HEK293 (cell line): ENCODE measurements at regions not wholly inside any gene's neighbourhood (a gene's known extent, or its start where the extent isn't known, plus 50 kb on each side); places are given as distances from the start of the nearest gene placed in this dataset.
A peak's percentile ranks its signal among the peaks of the same experiment; 100 is the strongest.
"Not testable (repeated sequence)": the region's sequence is repeated elsewhere in the genome, so short reads cannot be mapped to it uniquely, and the experiment has no call there.

Experiments used
- CTCF ChIA-PET: fragments of 350-600 bp; formaldehyde crosslinking; extraction: SDS; loops from one replicate; lab custom pipeline; 2021; ENCODE audit warnings: antibody characterized with exemption; lab: Yijun Ruan, JAX
- POLR2A ChIA-PET: fragments of 300-600 bp; formaldehyde crosslinking; extraction: SDS; loops from one replicate; lab custom pipeline; 2020; ENCODE audit warnings: antibody characterized with exemption, inconsistent platforms; lab: Yijun Ruan, JAX
- H3K27ac ChIP-seq: fragments of 200-500 bp; sonication (Bioruptor generic); 2 replicates; pipeline ENCODE4 v1.5.1; 2014; ENCODE audit warnings: low read depth, low read length, control low read depth, inconsistent platforms; ENCODE audit errors: extremely low read depth
- H3K36me3 ChIP-seq, 2 experiments: fragments of 200-500 bp in 1 of 2; sonication (Bioruptor generic) in 1 of 2; 1 replicate in 1 of 2; 2 replicates in 1 of 2; pipeline ENCODE4 v1.5.1; 2014 to 2017; ENCODE audit warnings: inconsistent platforms in 2 of 2, low read length in 2 of 2; ENCODE audit not compliant: control insufficient read depth in 2 of 2, insufficient read depth in 1 of 2
- H3K4me1 ChIP-seq: fragments of 200-500 bp; sonication (Bioruptor generic); 2 replicates; pipeline ENCODE4 v1.5.1; 2014; ENCODE audit warnings: mild to moderate bottlenecking, low read length, inconsistent platforms; ENCODE audit not compliant: control insufficient read depth, insufficient read depth
- H3K4me3 ChIP-seq: 2 replicates; pipeline ENCODE4 v1.5.1; 2011; ENCODE audit warnings: low read depth, mild to moderate bottlenecking, control low read depth, low read length, moderate library complexity
- H3K9me3 ChIP-seq: fragments of 200-500 bp; sonication (Bioruptor generic); 2 replicates; pipeline ENCODE4 v1.5.1; 2014; ENCODE audit warnings: low read depth, low read length, inconsistent platforms; ENCODE audit not compliant: control insufficient read depth, insufficient read depth
- ZBTB11 ChIP-seq: fragments of 450-650 bp; formaldehyde crosslinking; conservative IDR thresholded peaks from 2 replicates; pipeline ENCODE4 v1.5.1; 2016; ENCODE audit warnings: low read depth, missing biosample characterization, missing genetic modification characterization
- ZBTB8A ChIP-seq: fragments of 450-650 bp; formaldehyde crosslinking; IDR thresholded peaks from 2 replicates; pipeline ENCODE4 v1.5.1; 2016; ENCODE audit warnings: missing biosample characterization, missing genetic modification characterization
- ZNF140 ChIP-seq: fragments of 450-650 bp; formaldehyde crosslinking; IDR thresholded peaks from 2 replicates; pipeline ENCODE4 v1.5.1; 2016; ENCODE audit warnings: missing biosample characterization, missing genetic modification characterization
- ZNF266 ChIP-seq: fragments of 450-650 bp; formaldehyde crosslinking; IDR thresholded peaks from 2 replicates; pipeline ENCODE4 v1.5.1; 2016; ENCODE audit warnings: missing biosample characterization, missing genetic modification characterization, low read depth
- ZNF280D ChIP-seq: fragments of 450-650 bp; formaldehyde crosslinking; IDR thresholded peaks from 2 replicates; pipeline ENCODE4 v1.5.1; 2016; ENCODE audit warnings: missing biosample characterization, missing genetic modification characterization
- ZNF394 ChIP-seq: fragments of 450-650 bp; formaldehyde crosslinking; IDR thresholded peaks from 2 replicates; pipeline ENCODE4 v1.5.1; 2016; ENCODE audit warnings: missing biosample characterization, missing genetic modification characterization, mild to moderate bottlenecking, moderate library complexity, borderline replicate concordance
- ZNF426 ChIP-seq: fragments of 450-650 bp; formaldehyde crosslinking; IDR thresholded peaks from 2 replicates; pipeline ENCODE4 v1.5.1; 2017; ENCODE audit warnings: missing biosample characterization, missing genetic modification characterization, mild to moderate bottlenecking, inconsistent platforms, moderate library complexity
- ZNF433 ChIP-seq: fragments of 450-650 bp; formaldehyde crosslinking; IDR thresholded peaks from 2 replicates; pipeline ENCODE4 v1.5.1; 2016; ENCODE audit warnings: missing biosample characterization, missing genetic modification characterization, low read depth
- ZNF518A ChIP-seq: fragments of 450-650 bp; formaldehyde crosslinking; conservative IDR thresholded peaks from 2 replicates; pipeline ENCODE4 v1.5.1; 2016; ENCODE audit warnings: low read depth, missing biosample characterization, missing genetic modification characterization
- ZNF555 ChIP-seq: fragments of 450-650 bp; formaldehyde crosslinking; conservative IDR thresholded peaks from 2 replicates; pipeline ENCODE4 v1.5.1; 2017; ENCODE audit warnings: missing biosample characterization, mild to moderate bottlenecking, missing genetic modification characterization, inconsistent platforms
- ZNF560 ChIP-seq: fragments of 450-650 bp; formaldehyde crosslinking; IDR thresholded peaks from 2 replicates; pipeline ENCODE4 v1.5.1; 2017; ENCODE audit warnings: missing biosample characterization, missing genetic modification characterization, borderline replicate concordance
- ZNF580 ChIP-seq: fragments of 450-650 bp; formaldehyde crosslinking; IDR thresholded peaks from 2 replicates; pipeline ENCODE4 v1.5.1; 2016; ENCODE audit warnings: missing biosample characterization, missing genetic modification characterization
- ZNF623 ChIP-seq: fragments of 450-650 bp; formaldehyde crosslinking; IDR thresholded peaks from 2 replicates; pipeline ENCODE4 v1.5.1; 2016; ENCODE audit warnings: missing biosample characterization, missing genetic modification characterization
- ZXDB ChIP-seq: fragments of 450-650 bp; formaldehyde crosslinking; IDR thresholded peaks from 2 replicates; pipeline ENCODE4 v1.5.1; 2016; ENCODE audit warnings: missing biosample characterization, missing genetic modification characterization

- H3K9me3 ChIP-seq = no peaks in the 10 kb centered on the region
- no peak overlapping the region for H3K4me3 ChIP-seq
- ChIA-PET CTCF (no interaction called here), POLR2A (no interaction called here)
- no peaks in the 10 kb centered on the region for H3K4me1 ChIP-seq
- no peak for TF ChIP-seq ZNF280D (tag by site-specific recombination)
- H3K36me3 ChIP-seq = no peaks in the 10 kb centered on the region
- H3K27ac ChIP-seq = no peak overlapping the region
Measured at GRCh38 chrX:26445288-26445687, 229.3 kb downstream of the MAGEB5 start.

GRCh38 chrX:26444417-26444816, 228.4 kb downstream of the MAGEB5 start:
- CTCF ChIA-PET = interaction anchor here (0.9 kb wide), 1 partner anchor 9 kb away, joined by 4 read pairs; no protein-coding TSS in a partner anchor
- TF ChIP-seq ZNF623 (tag by site-specific recombination) (peak; percentile 55), ZNF555 (peak; percentile 60), ZBTB8A (tag by site-specific recombination) (peak; percentile 46; the same call in 1 of the 2 replicates), ZNF518A (tag by site-specific recombination) (peak; percentile 74), ZNF433 (tag by site-specific recombination) (0 out of 2 replicates have a peak, but pooled peaks have one; percentile 23), ZNF426 (tag by site-specific recombination) (peak; percentile 70), ZNF560 (tag by site-specific recombination) (0 out of 2 replicates have a peak, but pooled peaks have one; percentile 26), ZNF266 (tag by site-specific recombination) (0 out of 2 replicates have a peak, but pooled peaks have one; percentile 14), ZBTB11 (tag by site-specific recombination) (peak; percentile 60), ZNF580 (tag by site-specific recombination) (peak; percentile 23; the same call in 1 of the 2 replicates), ZNF394 (tag by site-specific recombination) (peak; percentile 80), ZNF140 (0 out of 2 replicates have a peak, but pooled peaks have one; percentile 31), ZXDB (0 out of 2 replicates have a peak, but pooled peaks have one; percentile 35)

More at GRCh38 chrX:26444417-26444816, 228.4 kb downstream of the MAGEB5 start:
- H3K4me3 ChIP-seq, H3K9me3 ChIP-seq, POLR2A ChIA-PET, H3K4me1 ChIP-seq, H3K27ac ChIP-seq, H3K36me3 ChIP-seq: not testable (repeated sequence)
